Neural crest cell (in vitro differentiated cells): ENCODE measurements at regions not wholly inside any gene's neighbourhood (a gene's known extent, or its start where the extent isn't known, plus 50 kb on each side); places are given as distances from the start of the nearest gene placed in this dataset.
A peak's percentile ranks its signal among the peaks of the same experiment; 100 is the strongest.

Experiments
- DNase-seq: peaks from one replicate; pipeline ENCODE4 v3.0.0; 2021; ENCODE audit warnings: low read depth, mixed read lengths, low spot score
- H3K27ac Mint-ChIP-seq: one replicate; pipeline ENCODE4 v1.8.0; 2021; ENCODE audit warnings: mild to moderate bottlenecking, mixed read lengths; ENCODE audit not compliant: unreplicated experiment
- H3K27me3 Mint-ChIP-seq: 2 replicates; pipeline ENCODE4 v1.8.0; 2021; ENCODE audit warnings: low read depth, mild to moderate bottlenecking, mixed read lengths
- H3K36me3 Mint-ChIP-seq: 2 replicates; pipeline ENCODE4 v1.8.0; 2021; ENCODE audit warnings: low read depth, mild to moderate bottlenecking, mixed read lengths
- H3K4me1 Mint-ChIP-seq: 2 replicates; pipeline ENCODE4 v1.8.0; 2021; ENCODE audit warnings: mixed read lengths
- H3K4me3 Mint-ChIP-seq: one replicate; pipeline ENCODE4 v1.8.0; 2021; ENCODE audit warnings: mild to moderate bottlenecking, mixed read lengths
- H3K9me3 Mint-ChIP-seq: 2 replicates; pipeline ENCODE4 v1.8.0; 2021; ENCODE audit warnings: mixed read lengths
- CTCF ChIP-seq: fragments of 200-600 bp; sonication (generic); conservative IDR thresholded peaks from 2 replicates; pipeline ENCODE4 v1.5.0; 2021; ENCODE audit warnings: antibody characterized with exemption, mild to moderate bottlenecking

DNA sequence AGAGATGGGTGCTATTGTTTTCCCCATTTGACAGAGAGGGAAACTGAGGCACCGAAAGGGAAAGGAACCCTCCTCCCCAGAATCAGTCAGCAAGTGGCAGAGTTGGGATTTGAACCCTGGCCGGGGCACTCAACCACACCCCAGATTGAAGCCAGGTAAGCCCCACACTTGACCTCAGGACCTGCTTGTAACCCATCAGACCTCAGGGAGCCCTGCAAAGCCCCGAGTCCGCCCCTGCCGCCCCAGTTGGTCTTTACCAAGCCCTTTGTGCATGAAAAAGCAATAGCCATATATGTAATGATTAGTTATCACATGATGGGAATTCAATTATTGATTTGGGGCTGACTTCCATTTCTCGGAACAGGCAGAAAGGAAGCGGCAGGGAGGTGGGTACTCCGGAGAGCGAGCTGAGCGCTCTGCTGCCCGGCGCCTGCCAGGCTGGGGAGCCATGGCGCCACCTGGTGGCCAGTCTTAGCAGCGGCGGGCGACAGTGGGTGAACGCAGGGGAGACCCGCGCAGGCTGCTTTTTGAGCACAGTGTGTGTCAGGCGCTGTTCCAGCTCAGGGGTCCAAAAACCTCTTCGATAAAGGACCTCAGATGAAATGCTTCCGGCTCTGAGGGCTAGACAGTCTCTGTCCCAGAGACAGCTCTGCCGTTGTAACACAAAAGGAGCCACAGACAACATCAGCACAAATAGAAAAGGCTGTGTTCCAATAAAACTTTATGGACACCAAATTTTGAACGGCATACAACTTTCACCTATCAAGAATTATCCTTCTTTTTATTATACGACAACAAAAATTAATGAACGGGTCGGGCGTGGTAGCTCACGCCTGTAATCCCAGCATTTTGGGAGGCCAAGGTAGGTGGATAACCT is 82.9 kb upstream of the CACNA1A start:
- no peaks in the 10 kb centered on the region for H3K4me1 Mint-ChIP-seq
- peak; percentile 93 for DNase-seq
- H3K9me3 Mint-ChIP-seq = no peaks in the 10 kb centered on the region
- H3K36me3 Mint-ChIP-seq = no peaks in the 10 kb centered on the region
- peaks cover 17% of the 10 kb centered on the region for H3K27me3 Mint-ChIP-seq
- no peak overlapping the region for H3K4me3 Mint-ChIP-seq
- no peak overlapping the region for H3K27ac Mint-ChIP-seq
- TF ChIP-seq CTCF = peak; percentile 97

DNA sequence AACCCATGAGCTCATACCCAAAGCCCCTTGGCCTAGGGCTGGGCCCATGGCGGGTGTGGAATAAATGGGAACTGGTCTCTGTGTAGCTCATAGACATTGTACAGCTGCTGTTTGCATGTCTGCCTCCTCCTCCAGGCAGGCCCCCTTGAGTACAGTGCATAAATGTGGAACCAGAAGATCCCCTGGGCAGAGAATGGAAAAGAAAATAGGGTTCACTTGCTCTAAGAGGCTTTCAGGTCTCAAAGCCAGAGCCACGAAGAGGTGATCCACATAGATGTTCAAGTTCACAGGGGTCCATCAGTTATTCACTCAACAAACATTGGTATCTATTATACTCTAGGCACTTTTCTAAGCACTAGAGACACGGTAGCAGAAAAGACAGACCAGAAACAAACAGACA is 79.2 kb upstream of the CACNA1A start:
- H3K4me3 Mint-ChIP-seq = no peak overlapping the region
- no peak overlapping the region for H3K27ac Mint-ChIP-seq
- peaks cover 12% of the 10 kb centered on the region for H3K27me3 Mint-ChIP-seq
- no peaks in the 10 kb centered on the region for H3K4me1 Mint-ChIP-seq
- H3K9me3 Mint-ChIP-seq = no peaks in the 10 kb centered on the region
- no peak for TF ChIP-seq CTCF
- DNase-seq = no peak
- no peaks in the 10 kb centered on the region for H3K36me3 Mint-ChIP-seq

- Mint-ChIP-seq H3K27me3 (peaks cover 8% of the 10 kb centered on the region), H3K9me3 (no peaks in the 10 kb centered on the region), H3K36me3 (no peaks in the 10 kb centered on the region), H3K4me1 (no peaks in the 10 kb centered on the region), H3K27ac (no peak overlapping the region), H3K4me3 (no peak overlapping the region)
- no peak for DNase-seq
- no peak for TF ChIP-seq CTCF
Measured at GRCh38 chr19:13583753-13584152, 77.5 kb upstream of the CACNA1A start.

GRCh38 chr19:13583114-13583513 is 76.8 kb upstream of the CACNA1A start:
- Mint-ChIP-seq H3K4me1 (no peaks in the 10 kb centered on the region), H3K36me3 (no peaks in the 10 kb centered on the region), H3K4me3 (no peak overlapping the region), H3K9me3 (peaks cover 3% of the 10 kb centered on the region), H3K27me3 (peaks cover 11% of the 10 kb centered on the region), H3K27ac (no peak overlapping the region)
- no peak for TF ChIP-seq CTCF
- no peak for DNase-seq

DNA sequence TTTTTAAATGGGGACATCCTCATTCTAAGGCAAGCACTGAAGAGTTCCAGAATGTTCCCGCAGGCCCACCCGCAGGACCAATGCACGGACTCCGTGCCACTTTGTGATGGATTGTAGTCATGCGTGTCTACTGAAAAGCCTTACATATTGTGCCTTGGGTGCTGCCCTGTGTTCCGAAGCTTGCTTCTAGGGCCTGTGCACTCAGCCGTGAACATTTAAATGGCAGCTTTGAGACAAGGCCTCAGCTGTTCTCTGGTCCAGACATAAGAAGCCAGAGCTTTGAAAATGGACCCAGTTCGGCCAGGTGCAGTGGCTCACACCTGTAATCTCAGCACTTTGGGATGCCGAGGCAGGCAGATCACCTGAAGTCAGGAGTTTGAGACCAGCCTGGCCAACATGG is 75.3 kb upstream of the CACNA1A start:
- DNase-seq = no peak
- peaks cover 12% of the 10 kb centered on the region for H3K27me3 Mint-ChIP-seq
- no peak for TF ChIP-seq CTCF
- no peaks in the 10 kb centered on the region for H3K4me1 Mint-ChIP-seq
- no peak overlapping the region for H3K27ac Mint-ChIP-seq
- no peaks in the 10 kb centered on the region for H3K36me3 Mint-ChIP-seq
- peaks cover 10% of the 10 kb centered on the region for H3K9me3 Mint-ChIP-seq
- no peak overlapping the region for H3K4me3 Mint-ChIP-seq
